ENCODE measurements at regions not wholly inside any gene's neighbourhood (a gene's known extent, or its start where the extent isn't known, plus 50 kb on each side); places are given as distances from the start of the nearest gene placed in this dataset.
A peak's percentile ranks its signal among the peaks of the same experiment; 100 is the strongest.

- no peaks in the 10 kb centered on the region for H3K79me2 ChIP-seq (ENCODE audit: low read depth)
- TF ChIP-seq EZH2phosphoT487 (IDR thresholded peaks at IDR 0.05) (no peak), CTCF (IDR thresholded peaks at IDR 0.05) (no peak), EZH2 (IDR thresholded peaks at IDR 0.05) (no peak)
- no peak overlapping the region for H3K4me3 ChIP-seq
- H3K9ac ChIP-seq, result no peak overlapping the region
- Mint-ChIP-seq H3K27ac (no peak overlapping the region), H3K27me3 (ENCODE audit: insufficient read depth, low read depth) (peaks cover 4% of the 10 kb centered on the region), H3K4me3 (no peak overlapping the region), H3K9me3 (peaks cover 4% of the 10 kb centered on the region), H3K36me3 (no peaks in the 10 kb centered on the region), H3K4me1 (peaks cover 14% of the 10 kb centered on the region)
- H2AFZ ChIP-seq (replicated peaks), result no peak overlapping the region
- no peak overlapping the region for H3K27ac ChIP-seq
- H3K4me2 ChIP-seq, result no peak overlapping the region
- no peaks in the 10 kb centered on the region for H3F3A ChIP-seq (ENCODE audit: low read depth)
- no peaks in the 10 kb centered on the region for H3K36me3 ChIP-seq
- no peaks in the 10 kb centered on the region for H4K20me1 ChIP-seq (ENCODE audit: low read depth)
- H3K27me3 ChIP-seq, result no peaks in the 10 kb centered on the region
- DNase-seq (ENCODE audit: low spot score), result no peak
- peaks cover 15% of the 10 kb centered on the region for H3K4me1 ChIP-seq
- no peaks in the 10 kb centered on the region for H3K9me3 ChIP-seq (ENCODE audit: low read depth)
Measured at GRCh38 chr5:110359221-110359620, 367.2 kb downstream of the TMEM232 start.

GRCh38 chr5:110361471-110361870 lies 365.0 kb downstream of the TMEM232 start:
- peaks cover 16% of the 10 kb centered on the region for H3K4me1 ChIP-seq
- H3K4me3 Mint-ChIP-seq, result no peak overlapping the region
- H3F3A ChIP-seq (ENCODE audit: low read depth), result no peaks in the 10 kb centered on the region
- H3K36me3 Mint-ChIP-seq, result no peaks in the 10 kb centered on the region
- no peak overlapping the region for H2AFZ ChIP-seq (replicated peaks)
- no peak overlapping the region for H3K9ac ChIP-seq
- peaks cover 4% of the 10 kb centered on the region for H3K27me3 Mint-ChIP-seq (ENCODE audit: insufficient read depth, low read depth)
- peaks cover 4% of the 10 kb centered on the region for H3K9me3 Mint-ChIP-seq
- no peaks in the 10 kb centered on the region for H3K36me3 ChIP-seq
- no peaks in the 10 kb centered on the region for H3K27me3 ChIP-seq
- peaks cover 14% of the 10 kb centered on the region for H3K4me1 Mint-ChIP-seq
- no peak overlapping the region for H3K4me2 ChIP-seq
- no peak for DNase-seq (ENCODE audit: low spot score)
- no peaks in the 10 kb centered on the region for H4K20me1 ChIP-seq (ENCODE audit: low read depth)
- H3K79me2 ChIP-seq (ENCODE audit: low read depth), result no peaks in the 10 kb centered on the region
- TF ChIP-seq EZH2 (IDR thresholded peaks at IDR 0.05) (no peak), EZH2phosphoT487 (IDR thresholded peaks at IDR 0.05) (no peak), CTCF (IDR thresholded peaks at IDR 0.05) (no peak)
- H3K27ac ChIP-seq, result no peak overlapping the region
- no peaks in the 10 kb centered on the region for H3K9me3 ChIP-seq (ENCODE audit: low read depth)
- no peak overlapping the region for H3K4me3 ChIP-seq
- H3K27ac Mint-ChIP-seq, result no peak overlapping the region

GRCh38 chr5:110362261-110362660 lies 364.2 kb downstream of the TMEM232 start:
- Mint-ChIP-seq H3K9me3 (peaks cover 4% of the 10 kb centered on the region), H3K27ac (no peak overlapping the region)
- H3K36me3 ChIP-seq, result no peaks in the 10 kb centered on the region

More at GRCh38 chr5:110362261-110362660, 364.2 kb downstream of the TMEM232 start:
- peaks cover 17% of the 10 kb centered on the region for H3K4me1 ChIP-seq
- DNase-seq (ENCODE audit: low spot score), result no peak
- Mint-ChIP-seq H3K4me3 (no peak overlapping the region), H3K36me3 (no peaks in the 10 kb centered on the region), H3K27me3 (ENCODE audit: insufficient read depth, low read depth) (peaks cover 4% of the 10 kb centered on the region), H3K4me1 (peaks cover 14% of the 10 kb centered on the region)
- no peak overlapping the region for H3K4me3 ChIP-seq
- peak overlapping the region; percentile 50 for H2AFZ ChIP-seq (replicated peaks)
- H3F3A ChIP-seq (ENCODE audit: low read depth), result no peaks in the 10 kb centered on the region
- H3K27ac ChIP-seq, result no peak overlapping the region
- TF ChIP-seq EZH2 (IDR thresholded peaks at IDR 0.05) (no peak), CTCF (IDR thresholded peaks at IDR 0.05) (no peak), EZH2phosphoT487 (IDR thresholded peaks at IDR 0.05) (no peak)
- no peaks in the 10 kb centered on the region for H3K79me2 ChIP-seq (ENCODE audit: low read depth)
- H3K4me2 ChIP-seq, result peak overlapping the region; percentile 10
- no peak overlapping the region for H3K9ac ChIP-seq
- no peaks in the 10 kb centered on the region for H3K9me3 ChIP-seq (ENCODE audit: low read depth)
- no peaks in the 10 kb centered on the region for H4K20me1 ChIP-seq (ENCODE audit: low read depth)
- H3K27me3 ChIP-seq, result no peaks in the 10 kb centered on the region

All from neural progenitor cell (in vitro differentiated cells).